Naive thymus-derived CD4-positive, alpha-beta T cell (primary cell): ENCODE measurements at regions not wholly inside any gene's neighbourhood (a gene's known extent, or its start where the extent isn't known, plus 50 kb on each side); places are given as distances from the start of the nearest gene placed in this dataset.

Experiments used
- ATAC-seq: fragments of 150-1000 bp; cut with Tn5 transposase; 2 replicates; pipeline ENCODE4 v1.10.0; 2021; ENCODE audit warnings: mild to moderate bottlenecking, moderate library complexity
- CTCF ChIA-PET: fragments of 350-600 bp; sonication (Branson Sonifier 250); formaldehyde crosslinking; loops from one replicate; lab custom pipeline; 2021; ENCODE audit warnings: antibody characterized with exemption; lab: Charles Lee
- POLR2A ChIA-PET: fragments of 350-600 bp; sonication (Branson Sonifier 250); formaldehyde crosslinking; loops from one replicate; lab custom pipeline; 2021; ENCODE audit warnings: antibody characterized with exemption, inconsistent platforms; lab: Charles Lee
- DNase-seq, 9 donors: peaks; one replicate each; pipeline versions ENCODE4 v3.0.0 to v3.0.0-alpha.2; 2020 to 2022; ENCODE audit warnings: mixed read lengths in 1 of 9
- H3K27ac ChIP-seq: one replicate; pipeline ENCODE4 v1.7.0; 2013; ENCODE audit warnings: mild to moderate bottlenecking, low read depth, low read length, moderate library complexity
- H3K27me3 ChIP-seq, 2 donors: one replicate each; pipeline ENCODE4 v1.7.0; 2013; ENCODE audit warnings: low read length in 2 of 2, mild to moderate bottlenecking in 2 of 2, moderate library complexity in 2 of 2; ENCODE audit not compliant: control insufficient read depth in 2 of 2, insufficient read depth in 2 of 2
- H3K36me3 ChIP-seq, 3 experiments: 1 replicate in 2 of 3; 2 replicates in 1 of 3; pipeline ENCODE4 v1.7.0; 2013; ENCODE audit warnings: low read length in 3 of 3, mild to moderate bottlenecking in 3 of 3, moderate library complexity in 1 of 3; ENCODE audit not compliant: insufficient read depth in 3 of 3, control insufficient read depth in 2 of 3
- H3K4me1 ChIP-seq, 2 donors: one replicate each; pipeline ENCODE4 v1.7.0; 2013; ENCODE audit warnings: low read length in 2 of 2, mild to moderate bottlenecking in 2 of 2, moderate library complexity in 1 of 2; ENCODE audit not compliant: control insufficient read depth in 2 of 2, insufficient read depth in 2 of 2
- H3K4me3 ChIP-seq: 2 replicates; pipeline ENCODE4 v1.7.0; 2013; ENCODE audit warnings: mild to moderate bottlenecking, low read length
- H3K9me3 ChIP-seq, 3 experiments: 1 replicate in 2 of 3; 2 replicates in 1 of 3; pipeline ENCODE4 v1.7.0; 2013; ENCODE audit warnings: low read length in 3 of 3; ENCODE audit not compliant: control insufficient read depth in 2 of 3
- H3K27ac Mint-ChIP-seq, 9 donors: one replicate each; pipeline ENCODE4 v1.8.0; 2020 to 2022; ENCODE audit warnings: mixed read lengths in 9 of 9, mild to moderate bottlenecking in 8 of 9, moderate library complexity in 5 of 9, inconsistent platforms in 2 of 9
- H3K27me3 Mint-ChIP-seq, 5 donors: one replicate each; pipeline ENCODE4 v1.8.0; 2021 to 2022; ENCODE audit warnings: mixed read lengths in 5 of 5, mild to moderate bottlenecking in 1 of 5
- H3K36me3 Mint-ChIP-seq, 5 donors: one replicate each; pipeline ENCODE4 v1.8.0; 2020 to 2022; ENCODE audit warnings: mixed read lengths in 5 of 5, mild to moderate bottlenecking in 3 of 5, inconsistent platforms in 1 of 5
- H3K4me1 Mint-ChIP-seq, 7 donors: one replicate each; pipeline ENCODE4 v1.8.0; 2020 to 2022; ENCODE audit warnings: mixed read lengths in 7 of 7, mild to moderate bottlenecking in 3 of 7, inconsistent platforms in 1 of 7
- H3K4me3 Mint-ChIP-seq, 10 donors: one replicate each; pipeline ENCODE4 v1.8.0; 2020 to 2022; ENCODE audit warnings: mild to moderate bottlenecking in 10 of 10, mixed read lengths in 10 of 10, moderate library complexity in 6 of 10, inconsistent platforms in 2 of 10
- H3K9me3 Mint-ChIP-seq, 11 donors: one replicate each; pipeline ENCODE4 v1.8.0; 2020 to 2022; ENCODE audit warnings: mixed read lengths in 11 of 11, mild to moderate bottlenecking in 4 of 11, inconsistent platforms in 1 of 11, moderate library complexity in 1 of 11
- intact Hi-C, 2 donors: fragments of 100-400 bp; cut with micrococcal nuclease; formaldehyde crosslinking; loops; one replicate each; pipeline ENCODE4 v1.15.1; 2023

GRCh38 chr7:68571286-68571685 is 1027.0 kb upstream of the AUTS2 start:
- H3K36me3 Mint-ChIP-seq: peaks cover 0 to 3% (median 0%) of the 10 kb centered on the region in 5 donors

GRCh38 chr7:68573271-68574005 is 1024.8 kb upstream of the AUTS2 start:
- no peaks in the 10 kb centered on the region for H3K4me1 ChIP-seq
- ChIA-PET POLR2A (no interaction called here), CTCF (no interaction called here)
- no peaks in the 10 kb centered on the region for H3K36me3 ChIP-seq
- intact Hi-C loops: no loop called here
- Mint-ChIP-seq H3K9me3 (peaks cover 0 to 15% (median 4%) of the 10 kb centered on the region in 11 donors), H3K27me3 (no peaks in the 10 kb centered on the region), H3K4me1 (no peaks in the 10 kb centered on the region), H3K27ac (no peak overlapping the region), H3K4me3 (no peak overlapping the region), H3K36me3 (no peaks in the 10 kb centered on the region)
- H3K27ac ChIP-seq: no peak overlapping the region
- no peaks in the 10 kb centered on the region for H3K9me3 ChIP-seq
- H3K4me3 ChIP-seq: no peak overlapping the region
- H3K27me3 ChIP-seq: no peaks in the 10 kb centered on the region
- DNase-seq: no peak
- no peak for ATAC-seq

More at GRCh38 chr7:68571286-68571685, 1027.0 kb upstream of the AUTS2 start:
- no peaks in the 10 kb centered on the region for H3K27me3 Mint-ChIP-seq
- Histone ChIP-seq H3K4me3 (no peak overlapping the region), H3K27me3 (no peaks in the 10 kb centered on the region), H3K4me1 (no peaks in the 10 kb centered on the region), H3K36me3 (no peaks in the 10 kb centered on the region), H3K9me3 (no peaks in the 10 kb centered on the region), H3K27ac (no peak overlapping the region)
- ATAC-seq (no peak), DNase-seq (no peak)
- no peak overlapping the region for H3K27ac Mint-ChIP-seq
- ChIA-PET POLR2A (no interaction called here), CTCF (no interaction called here)
- intact Hi-C loops: no loop called here
- H3K4me3 Mint-ChIP-seq: no peak overlapping the region
- peaks cover 0 to 23% (median 9%) of the 10 kb centered on the region in 11 donors for H3K9me3 Mint-ChIP-seq
- H3K4me1 Mint-ChIP-seq: no peaks in the 10 kb centered on the region

- Mint-ChIP-seq H3K9me3 (peaks cover 3 to 38% (median 19%) of the 10 kb centered on the region in 11 donors), H3K27me3 (peaks cover 0 to 4% (median 0%) of the 10 kb centered on the region in 5 donors), H3K27ac (no peak overlapping the region), H3K4me3 (no peak overlapping the region), H3K4me1 (no peaks in the 10 kb centered on the region), H3K36me3 (peaks cover 0 to 5% (median 0%) of the 10 kb centered on the region in 5 donors)
- CTCF ChIA-PET: no interaction called here
- no peaks in the 10 kb centered on the region for H3K36me3 ChIP-seq
- no peak overlapping the region for H3K27ac ChIP-seq
- POLR2A ChIA-PET: no interaction called here
- DNase-seq: no peak
- intact Hi-C loops: no loop called here
- H3K27me3 ChIP-seq: no peaks in the 10 kb centered on the region
- peaks cover 0 to 4% (median 0%) of the 10 kb centered on the region in 3 experiments for H3K9me3 ChIP-seq
- H3K4me1 ChIP-seq: no peaks in the 10 kb centered on the region
- ATAC-seq: no peak
- no peak overlapping the region for H3K4me3 ChIP-seq
Measured at GRCh38 chr7:68576366-68576765, 1021.9 kb upstream of the AUTS2 start.

GRCh38 chr7:68581417-68581816 is 1016.9 kb upstream of the AUTS2 start:
- intact Hi-C loops: no loop called here
- Mint-ChIP-seq H3K4me3 (no peak overlapping the region), H3K4me1 (no peaks in the 10 kb centered on the region), H3K27ac (no peak overlapping the region), H3K9me3 (peaks cover 8 to 53% (median 21%) of the 10 kb centered on the region in 11 donors), H3K36me3 (peaks cover 0 to 5% (median 0%) of the 10 kb centered on the region in 5 donors), H3K27me3 (peaks cover 0 to 4% (median 0%) of the 10 kb centered on the region in 5 donors)
- Histone ChIP-seq H3K4me3 (no peak overlapping the region), H3K27me3 (no peaks in the 10 kb centered on the region), H3K4me1 (no peaks in the 10 kb centered on the region), H3K27ac (no peak overlapping the region), H3K36me3 (no peaks in the 10 kb centered on the region), H3K9me3 (peaks cover 0 to 7% (median 0%) of the 10 kb centered on the region in 3 experiments)
- ChIA-PET CTCF (no interaction called here), POLR2A (no interaction called here)
- no peak for DNase-seq
- ATAC-seq: no peak

- Mint-ChIP-seq H3K9me3 (peaks cover 0 to 34% (median 10%) of the 10 kb centered on the region in 11 donors), H3K27ac (no peak overlapping the region), H3K4me3 (no peak overlapping the region), H3K36me3 (no peaks in the 10 kb centered on the region), H3K27me3 (no peaks in the 10 kb centered on the region), H3K4me1 (no peaks in the 10 kb centered on the region)
- no peaks in the 10 kb centered on the region for H3K36me3 ChIP-seq
- no peaks in the 10 kb centered on the region for H3K27me3 ChIP-seq
- no peaks in the 10 kb centered on the region for H3K4me1 ChIP-seq
- intact Hi-C loops: no loop called here
- CTCF ChIA-PET: no interaction called here
- no peak for DNase-seq
- H3K27ac ChIP-seq: no peak overlapping the region
- H3K9me3 ChIP-seq: no peaks in the 10 kb centered on the region
- ATAC-seq: no peak
- POLR2A ChIA-PET: no interaction called here
- H3K4me3 ChIP-seq: no peak overlapping the region
Measured at GRCh38 chr7:68587599-68587998, 1010.7 kb upstream of the AUTS2 start.

GRCh38 chr7:68601826-68602225 is 996.4 kb upstream of the AUTS2 start:
- Histone ChIP-seq H3K27me3 (no peaks in the 10 kb centered on the region), H3K36me3 (no peaks in the 10 kb centered on the region), H3K9me3 (peaks cover 0 to 1% (median 0%) of the 10 kb centered on the region in 3 experiments), H3K27ac (no peak overlapping the region), H3K4me1 (no peaks in the 10 kb centered on the region), H3K4me3 (no peak overlapping the region)
- no peak for DNase-seq
- Mint-ChIP-seq H3K9me3 (peaks cover 0 to 32% (median 12%) of the 10 kb centered on the region in 11 donors), H3K27ac (no peak overlapping the region), H3K27me3 (no peaks in the 10 kb centered on the region), H3K4me1 (peaks cover 0 to 2% (median 0%) of the 10 kb centered on the region in 7 donors), H3K4me3 (no peak overlapping the region), H3K36me3 (no peaks in the 10 kb centered on the region)
- ChIA-PET CTCF (no interaction called here), POLR2A (no interaction called here)
- no peak for ATAC-seq
- intact Hi-C loops: no loop called here

GRCh38 chr7:68604541-68604940 is 993.7 kb upstream of the AUTS2 start:
- no peaks in the 10 kb centered on the region for H3K4me1 ChIP-seq
- no peak for ATAC-seq
- intact Hi-C loops: no loop called here
- Mint-ChIP-seq H3K27me3 (no peaks in the 10 kb centered on the region), H3K4me3 (no peak overlapping the region), H3K36me3 (no peaks in the 10 kb centered on the region), H3K27ac (no peak overlapping the region), H3K9me3 (peaks cover 1 to 43% (median 16%) of the 10 kb centered on the region in 11 donors), H3K4me1 (peaks cover 0 to 2% (median 0%) of the 10 kb centered on the region in 7 donors)
- no peaks in the 10 kb centered on the region for H3K36me3 ChIP-seq
- POLR2A ChIA-PET: no interaction called here
- H3K9me3 ChIP-seq: peaks cover 0 to 8% (median 0%) of the 10 kb centered on the region in 3 experiments
- H3K27ac ChIP-seq: no peak overlapping the region
- H3K4me3 ChIP-seq: no peak overlapping the region
- CTCF ChIA-PET: no interaction called here
- DNase-seq: no peak
- H3K27me3 ChIP-seq: no peaks in the 10 kb centered on the region
